ENCODE measurements at regions not wholly inside any gene's neighbourhood (a gene's known extent, or its start where the extent isn't known, plus 50 kb on each side); places are given as distances from the start of the nearest gene placed in this dataset.
A peak's percentile ranks its signal among the peaks of the same experiment; 100 is the strongest.

GRCh38 chr18:5604778-5605177, 61.0 kb upstream of the EPB41L3 start:
- FAIRE-seq, result no peak
- DNase-seq (ENCODE audit: low spot score in 2 of 2), result no peak

GRCh38 chr18:5603153-5603552, 59.4 kb upstream of the EPB41L3 start:
- DNase-seq (ENCODE audit: low spot score in 2 of 2), result no peak
- FAIRE-seq, result no peak

- DNase-seq (ENCODE audit: low spot score in 2 of 2) (no peak), FAIRE-seq (no peak)
Measured at GRCh38 chr18:5601188-5601624, 57.4 kb upstream of the EPB41L3 start.

GRCh38 chr18:5600378-5601071, 56.7 kb upstream of the EPB41L3 start:
- peak; percentile 60 for FAIRE-seq
- no peak for DNase-seq (ENCODE audit: low spot score in 2 of 2)

- DNase-seq (ENCODE audit: low spot score in 2 of 2) (no peak), FAIRE-seq (no peak)
Measured at GRCh38 chr18:5596585-5596984, 52.8 kb upstream of the EPB41L3 start.

All from frontal cortex (tissue), 3 donors.